ENCODE measurements at regions not wholly inside any gene's neighbourhood (a gene's known extent, or its start where the extent isn't known, plus 50 kb on each side); places are given as distances from the start of the nearest gene placed in this dataset.

GRCh38 chr13:103306163-103306562 is 239.9 kb upstream of the SLC10A2 start:
- Histone ChIP-seq H3K4me1 (ENCODE audit: control insufficient read depth, low read depth, low read length) (no peaks in the 10 kb centered on the region), H3K9ac (ENCODE audit: low read length) (no peak overlapping the region), H3K9me3 (ENCODE audit: control insufficient read depth, low read depth, low read length) (no peaks in the 10 kb centered on the region), H3K4me3 (ENCODE audit: low read length) (no peak overlapping the region), H3K27me3 (ENCODE audit: control insufficient read depth, insufficient read depth, low read length) (no peaks in the 10 kb centered on the region), H3K27ac (ENCODE audit: low read length) (no peak overlapping the region), H3K36me3 (ENCODE audit: control insufficient read depth, low read depth, low read length) (no peaks in the 10 kb centered on the region)

DNA sequence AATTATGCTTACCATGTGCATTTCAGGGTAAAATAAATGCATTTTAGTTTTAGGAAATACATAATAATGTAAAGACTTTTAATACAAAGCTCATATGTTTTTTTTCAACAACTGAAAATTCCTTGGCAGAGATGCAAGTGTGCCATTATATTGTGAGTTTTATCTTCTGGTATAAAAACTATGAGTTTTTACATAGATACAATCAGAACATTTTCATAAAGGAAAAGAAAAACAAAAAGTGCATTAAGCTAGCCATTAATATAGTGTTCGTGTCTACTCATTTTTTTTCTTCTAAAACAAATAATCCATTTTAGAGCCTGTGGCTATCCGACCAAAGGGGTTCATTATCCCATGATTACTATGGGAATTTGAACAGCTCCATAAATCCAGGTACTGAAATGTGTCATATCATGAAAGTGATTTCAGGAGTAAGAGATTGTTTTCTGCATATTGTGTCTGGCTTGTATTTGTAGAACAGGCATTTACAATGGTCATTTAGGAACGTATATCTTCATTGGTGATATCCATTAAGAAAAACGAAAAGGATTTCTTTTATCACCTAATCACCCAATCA is 236.9 kb upstream of the SLC10A2 start:
- no peak overlapping the region for H3K27ac ChIP-seq (ENCODE audit: low read length)
- H3K4me1 ChIP-seq (ENCODE audit: control insufficient read depth, low read depth, low read length), result no peaks in the 10 kb centered on the region
- no peaks in the 10 kb centered on the region for H3K36me3 ChIP-seq (ENCODE audit: control insufficient read depth, low read depth, low read length)
- H3K9me3 ChIP-seq (ENCODE audit: control insufficient read depth, low read depth, low read length), result no peaks in the 10 kb centered on the region
- H3K27me3 ChIP-seq (ENCODE audit: control insufficient read depth, insufficient read depth, low read length), result no peaks in the 10 kb centered on the region
- H3K4me3 ChIP-seq (ENCODE audit: low read length), result no peak overlapping the region
- no peak overlapping the region for H3K9ac ChIP-seq (ENCODE audit: low read length)

DNA sequence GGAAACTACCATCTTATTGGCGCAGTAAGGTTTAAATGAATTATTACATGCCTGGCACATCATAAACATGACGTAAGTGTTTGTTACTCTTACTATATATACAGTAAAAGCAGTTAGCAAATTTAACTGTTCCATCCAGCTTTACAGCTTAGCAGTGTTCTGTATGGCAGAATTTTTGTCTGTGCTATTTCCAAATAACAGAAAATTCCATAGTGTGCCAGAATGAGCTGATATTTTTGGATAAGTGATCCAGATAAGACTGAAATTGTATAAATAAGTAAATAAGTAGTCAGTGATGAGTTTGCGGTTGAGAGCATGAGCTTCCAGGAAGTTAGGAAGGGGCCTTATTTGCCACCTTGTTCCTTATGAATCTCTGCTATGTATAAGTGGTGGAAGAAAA is 236.5 kb upstream of the SLC10A2 start:
- Histone ChIP-seq H3K9ac (ENCODE audit: low read length) (no peak overlapping the region), H3K4me1 (ENCODE audit: control insufficient read depth, low read depth, low read length) (no peaks in the 10 kb centered on the region), H3K27me3 (ENCODE audit: control insufficient read depth, insufficient read depth, low read length) (no peaks in the 10 kb centered on the region), H3K27ac (ENCODE audit: low read length) (no peak overlapping the region), H3K9me3 (ENCODE audit: control insufficient read depth, low read depth, low read length) (no peaks in the 10 kb centered on the region), H3K4me3 (ENCODE audit: low read length) (no peak overlapping the region), H3K36me3 (ENCODE audit: control insufficient read depth, low read depth, low read length) (no peaks in the 10 kb centered on the region)

GRCh38 chr13:103299079-103299478 is 232.9 kb upstream of the SLC10A2 start:
- Histone ChIP-seq H3K9ac (ENCODE audit: low read length) (no peak overlapping the region), H3K27ac (ENCODE audit: low read length) (no peak overlapping the region), H3K4me3 (ENCODE audit: low read length) (no peak overlapping the region), H3K27me3 (ENCODE audit: control insufficient read depth, insufficient read depth, low read length) (no peaks in the 10 kb centered on the region), H3K9me3 (ENCODE audit: control insufficient read depth, low read depth, low read length) (no peaks in the 10 kb centered on the region), H3K36me3 (ENCODE audit: control insufficient read depth, low read depth, low read length) (no peaks in the 10 kb centered on the region), H3K4me1 (ENCODE audit: control insufficient read depth, low read depth, low read length) (no peaks in the 10 kb centered on the region)

GRCh38 chr13:103297083-103297482 is 230.9 kb upstream of the SLC10A2 start:
- Histone ChIP-seq H3K27ac (ENCODE audit: low read length) (no peak overlapping the region), H3K9ac (ENCODE audit: low read length) (no peak overlapping the region), H3K4me1 (ENCODE audit: control insufficient read depth, low read depth, low read length) (peaks cover 4% of the 10 kb centered on the region), H3K4me3 (ENCODE audit: low read length) (no peak overlapping the region), H3K27me3 (ENCODE audit: control insufficient read depth, insufficient read depth, low read length) (no peaks in the 10 kb centered on the region), H3K36me3 (ENCODE audit: control insufficient read depth, low read depth, low read length) (no peaks in the 10 kb centered on the region), H3K9me3 (ENCODE audit: control insufficient read depth, low read depth, low read length) (no peaks in the 10 kb centered on the region)

DNA sequence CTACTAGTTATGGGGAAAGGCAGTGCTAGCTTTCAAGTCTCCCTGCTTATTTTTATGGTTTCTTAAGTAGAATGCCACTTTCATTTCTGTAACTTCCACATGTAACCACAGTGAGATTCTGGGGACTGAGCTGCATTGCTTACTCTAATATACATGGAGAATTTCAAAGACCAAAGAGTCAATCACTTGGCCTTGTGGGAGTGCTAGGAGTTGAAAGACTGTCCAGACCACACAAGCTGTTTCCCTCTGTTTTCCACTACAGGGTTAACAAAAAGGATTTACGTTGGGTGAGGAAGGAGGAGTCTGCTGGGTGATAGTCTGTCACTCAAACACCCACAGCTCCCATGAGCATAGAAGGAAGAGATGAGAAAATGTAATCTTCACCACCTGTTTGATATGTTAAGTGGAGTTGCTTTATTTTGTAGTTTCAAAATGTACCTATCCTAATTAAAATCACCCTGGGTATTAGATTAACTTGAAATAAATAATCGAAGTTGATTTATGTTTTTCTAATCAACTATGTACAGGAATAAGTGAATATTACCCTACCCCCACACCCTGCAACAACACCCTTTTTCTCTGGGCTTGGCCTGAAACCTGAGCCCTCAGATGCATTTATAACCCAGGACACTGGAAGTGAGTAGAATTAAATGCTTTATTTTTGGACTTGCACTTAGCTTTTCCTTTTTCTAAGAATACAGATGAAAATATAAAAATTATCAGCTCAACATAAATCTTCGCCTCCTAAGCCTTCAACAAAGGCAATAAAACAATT is 225.8 kb upstream of the SLC10A2 start:
- peaks cover 10% of the 10 kb centered on the region for H3K4me1 ChIP-seq (ENCODE audit: control insufficient read depth, low read depth, low read length)
- no peak overlapping the region for H3K9ac ChIP-seq (ENCODE audit: low read length)
- no peaks in the 10 kb centered on the region for H3K36me3 ChIP-seq (ENCODE audit: control insufficient read depth, low read depth, low read length)
- H3K27me3 ChIP-seq (ENCODE audit: control insufficient read depth, insufficient read depth, low read length), result no peaks in the 10 kb centered on the region
- H3K27ac ChIP-seq (ENCODE audit: low read length), result no peak overlapping the region
- H3K4me3 ChIP-seq (ENCODE audit: low read length), result no peak overlapping the region
- H3K9me3 ChIP-seq (ENCODE audit: control insufficient read depth, low read depth, low read length), result no peaks in the 10 kb centered on the region

- Histone ChIP-seq H3K36me3 (ENCODE audit: control insufficient read depth, low read depth, low read length) (no peaks in the 10 kb centered on the region), H3K4me3 (ENCODE audit: low read length) (no peak overlapping the region), H3K27me3 (ENCODE audit: control insufficient read depth, insufficient read depth, low read length) (no peaks in the 10 kb centered on the region), H3K4me1 (ENCODE audit: control insufficient read depth, low read depth, low read length) (peaks cover 10% of the 10 kb centered on the region), H3K9me3 (ENCODE audit: control insufficient read depth, low read depth, low read length) (no peaks in the 10 kb centered on the region), H3K27ac (ENCODE audit: low read length) (no peak overlapping the region), H3K9ac (ENCODE audit: low read length) (no peak overlapping the region)
These were observed 225.0 kb upstream of the SLC10A2 start for GRCh38 chr13:103291226-103291625.

GRCh38 chr13:103289681-103290080 is 223.5 kb upstream of the SLC10A2 start:
- Histone ChIP-seq H3K27me3 (ENCODE audit: control insufficient read depth, insufficient read depth, low read length) (no peaks in the 10 kb centered on the region), H3K4me3 (ENCODE audit: low read length) (no peak overlapping the region), H3K9me3 (ENCODE audit: control insufficient read depth, low read depth, low read length) (no peaks in the 10 kb centered on the region), H3K9ac (ENCODE audit: low read length) (no peak overlapping the region), H3K4me1 (ENCODE audit: control insufficient read depth, low read depth, low read length) (peaks cover 10% of the 10 kb centered on the region), H3K36me3 (ENCODE audit: control insufficient read depth, low read depth, low read length) (no peaks in the 10 kb centered on the region), H3K27ac (ENCODE audit: low read length) (no peak overlapping the region)

- no peaks in the 10 kb centered on the region for H3K36me3 ChIP-seq (ENCODE audit: control insufficient read depth, low read depth, low read length)
- peaks cover 10% of the 10 kb centered on the region for H3K4me1 ChIP-seq (ENCODE audit: control insufficient read depth, low read depth, low read length)
- no peaks in the 10 kb centered on the region for H3K27me3 ChIP-seq (ENCODE audit: control insufficient read depth, insufficient read depth, low read length)
- no peak overlapping the region for H3K9ac ChIP-seq (ENCODE audit: low read length)
- H3K4me3 ChIP-seq (ENCODE audit: low read length), result no peak overlapping the region
- no peak overlapping the region for H3K27ac ChIP-seq (ENCODE audit: low read length)
- H3K9me3 ChIP-seq (ENCODE audit: control insufficient read depth, low read depth, low read length), result no peaks in the 10 kb centered on the region
These were observed 221.9 kb upstream of the SLC10A2 start for GRCh38 chr13:103288114-103288513.

DNA sequence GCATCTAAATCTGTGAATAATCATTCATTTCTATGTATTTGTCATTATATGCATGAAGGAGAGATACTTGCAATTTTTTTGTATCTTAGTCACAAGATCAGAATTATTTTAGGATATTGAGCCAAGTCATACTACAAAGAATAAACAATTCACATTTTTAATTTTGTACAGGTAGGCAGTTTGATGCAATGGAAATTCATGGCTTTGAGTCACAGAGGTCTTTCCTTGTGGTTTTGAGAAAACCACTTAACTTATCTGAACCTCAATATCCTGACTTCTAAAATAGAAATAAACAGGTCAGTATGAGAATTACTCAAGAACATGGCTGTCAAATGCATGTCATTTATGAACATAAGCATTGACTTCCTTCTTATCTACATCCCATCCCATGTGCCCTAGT is 221.4 kb upstream of the SLC10A2 start:
- H3K36me3 ChIP-seq (ENCODE audit: control insufficient read depth, low read depth, low read length), result no peaks in the 10 kb centered on the region
- no peaks in the 10 kb centered on the region for H3K27me3 ChIP-seq (ENCODE audit: control insufficient read depth, insufficient read depth, low read length)
- no peaks in the 10 kb centered on the region for H3K9me3 ChIP-seq (ENCODE audit: control insufficient read depth, low read depth, low read length)
- no peak overlapping the region for H3K27ac ChIP-seq (ENCODE audit: low read length)
- no peak overlapping the region for H3K9ac ChIP-seq (ENCODE audit: low read length)
- peaks cover 10% of the 10 kb centered on the region for H3K4me1 ChIP-seq (ENCODE audit: control insufficient read depth, low read depth, low read length)
- no peak overlapping the region for H3K4me3 ChIP-seq (ENCODE audit: low read length)

- no peaks in the 10 kb centered on the region for H3K4me1 ChIP-seq (ENCODE audit: control insufficient read depth, low read depth, low read length)
- no peak overlapping the region for H3K9ac ChIP-seq (ENCODE audit: low read length)
- H3K27ac ChIP-seq (ENCODE audit: low read length), result no peak overlapping the region
- H3K36me3 ChIP-seq (ENCODE audit: control insufficient read depth, low read depth, low read length), result no peaks in the 10 kb centered on the region
- H3K4me3 ChIP-seq (ENCODE audit: low read length), result no peak overlapping the region
- H3K27me3 ChIP-seq (ENCODE audit: control insufficient read depth, insufficient read depth, low read length), result no peaks in the 10 kb centered on the region
- H3K9me3 ChIP-seq (ENCODE audit: control insufficient read depth, low read depth, low read length), result no peaks in the 10 kb centered on the region
These were observed 218.2 kb upstream of the SLC10A2 start for GRCh38 chr13:103284466-103284865.

DNA sequence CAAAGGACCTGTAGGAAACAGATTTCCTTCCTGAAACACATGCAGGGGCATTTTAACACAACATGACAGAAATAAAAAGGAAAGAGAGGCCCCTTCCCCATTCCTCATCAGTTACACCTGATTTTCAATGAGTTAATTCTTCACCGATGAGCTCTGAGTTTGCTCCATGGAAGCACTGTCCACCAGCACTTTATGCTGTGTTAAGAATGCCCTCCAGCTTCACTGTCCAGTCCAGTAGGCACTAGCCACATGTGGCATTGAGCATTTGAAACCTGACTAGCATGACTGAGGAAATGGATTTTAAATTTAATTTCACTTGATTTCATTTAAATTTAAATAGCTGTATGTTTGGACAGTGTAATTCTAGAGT is 217.2 kb upstream of the SLC10A2 start:
- Histone ChIP-seq H3K27me3 (ENCODE audit: control insufficient read depth, insufficient read depth, low read length) (no peaks in the 10 kb centered on the region), H3K27ac (ENCODE audit: low read length) (no peak overlapping the region), H3K9ac (ENCODE audit: low read length) (no peak overlapping the region), H3K36me3 (ENCODE audit: control insufficient read depth, low read depth, low read length) (no peaks in the 10 kb centered on the region), H3K4me1 (ENCODE audit: control insufficient read depth, low read depth, low read length) (no peaks in the 10 kb centered on the region), H3K9me3 (ENCODE audit: control insufficient read depth, low read depth, low read length) (no peaks in the 10 kb centered on the region), H3K4me3 (ENCODE audit: low read length) (no peak overlapping the region)
